Psoas muscle (tissue), 7 donors: ENCODE measurements at regions not wholly inside any gene's neighbourhood (a gene's known extent, or its start where the extent isn't known, plus 50 kb on each side); places are given as distances from the start of the nearest gene placed in this dataset.

Experiments used
- ATAC-seq, 4 donors: fragments of 200-7000 bp; cut with Tn5 transposase; one replicate each; pipeline ENCODE4 v1.9.1; 2020; ENCODE audit warnings: moderate library complexity in 3 of 4, mild to moderate bottlenecking in 2 of 4
- DNase-seq, 2 donors: peaks; one replicate each; pipeline ENCODE4 v3.0.0-alpha.2; 2020
- H3K27ac ChIP-seq: fragments of 200-600 bp; one replicate; pipeline ENCODE4 v1.8.0; 2022
- H3K27me3 ChIP-seq, 3 donors: fragments of 200-600 bp in 1 of 3; one replicate each; pipeline versions ENCODE4 v1.6.1 to v1.8.0; 2013 to 2022; ENCODE audit warnings: low read length in 2 of 3, mild to moderate bottlenecking in 2 of 3, moderate library complexity in 1 of 3; ENCODE audit not compliant: insufficient read depth in 3 of 3
- H3K36me3 ChIP-seq, 2 donors: fragments of 200-600 bp in 1 of 2; one replicate each; pipeline versions ENCODE4 v1.6.1 to v1.8.0; 2013 to 2022; ENCODE audit warnings: low read depth in 1 of 2, mild to moderate bottlenecking in 1 of 2, moderate library complexity in 1 of 2; ENCODE audit not compliant: insufficient read depth in 1 of 2
- H3K4me1 ChIP-seq: fragments of 200-600 bp; one replicate; pipeline ENCODE4 v1.8.0; 2022
- H3K4me3 ChIP-seq: fragments of 200-600 bp; one replicate; pipeline ENCODE4 v1.8.0; 2022; ENCODE audit warnings: mild to moderate bottlenecking
- H3K9me3 ChIP-seq: fragments of 200-600 bp; one replicate; pipeline ENCODE4 v1.8.0; 2022
- CTCF ChIP-seq: fragments of 200-600 bp; IDR thresholded peaks from one replicate; pipeline ENCODE4 v1.8.0; 2022; ENCODE audit warnings: antibody characterized with exemption
- whole genome bisulfite sequencing, 3 donors: extraction: QIAGEN DNeasy Blood & Tissue Kit; methylation state at CpG; one replicate each; pipeline versions ENCODE4 v1.1.6 to v1.1.7; 2013; 5-methylcytosine and 5-hydroxymethylcytosine counted together
- intact Hi-C, 2 donors: fragments of 100-400 bp; cut with DNase I; formaldehyde crosslinking; loops; one replicate each; pipeline versions ENCODE4 v1.11.0 to v1.14.2; 2022
- donor health status: healthy with polysubstance abuse.
- donor health status: DM: no; HTN: no; CAD: no; lungs with moderate emphysema.
- donor health status: Bipolar disorder and iron deficiency.
- donor health status: healthy.
- donor health status: DM: yes; HTN: yes; CAD: no.
- donor health status: DM: no; HTN: no; CAD: no.
- donor health status: DM: yes; HTN: yes; CAD: no.

GRCh38 chr13:31444266-31444856 is 244.6 kb downstream of the B3GLCT start:
- no peak for TF ChIP-seq CTCF
- peak; percentile 19 to 59 for DNase-seq
- no peak overlapping the region for H3K4me3 ChIP-seq
- H3K36me3 ChIP-seq: no peaks in the 10 kb centered on the region
- H3K4me1 ChIP-seq: no peaks in the 10 kb centered on the region
- ATAC-seq: peak in 2 of 4 donors; percentile 30 to 57
- intact Hi-C loops: no loop called here
- H3K9me3 ChIP-seq: no peaks in the 10 kb centered on the region
- 15 to 16% (median 15%) methylated on average over 3 of the region's 3 CpGs for WGBS, 3 donors
- peaks cover 0 to 1% (median 0%) of the 10 kb centered on the region in 3 donors for H3K27me3 ChIP-seq
- H3K27ac ChIP-seq: no peak overlapping the region

DNA sequence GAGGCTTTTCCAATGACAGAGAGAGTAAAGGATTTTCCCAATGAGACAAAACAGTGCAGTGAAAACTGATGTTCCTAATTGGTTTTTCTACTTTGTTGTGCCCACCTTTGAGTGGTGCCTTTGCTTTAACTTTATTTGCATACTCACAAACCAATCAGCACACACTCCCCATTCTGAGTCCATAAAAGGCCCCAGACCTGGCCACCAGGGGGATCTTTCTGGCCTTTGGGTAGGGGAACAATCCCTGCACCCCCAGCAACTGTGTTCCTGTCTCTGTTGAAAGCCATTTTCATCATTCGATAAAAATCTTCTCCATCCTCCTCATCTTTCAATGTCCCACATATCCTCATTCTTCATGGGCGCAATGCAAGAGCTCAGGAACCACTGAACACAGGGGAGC is 252.8 kb downstream of the B3GLCT start:
- H3K27ac ChIP-seq: no peak overlapping the region
- ATAC-seq (no peak), DNase-seq (no peak)
- 91 to 98% (median 97%) methylated on average over 2 of the region's 2 CpGs for WGBS, 3 donors
- no peaks in the 10 kb centered on the region for H3K36me3 ChIP-seq
- H3K4me1 ChIP-seq: no peaks in the 10 kb centered on the region
- TF ChIP-seq CTCF: no peak
- H3K27me3 ChIP-seq: peaks cover 0 to 3% (median 0%) of the 10 kb centered on the region in 3 donors
- intact Hi-C loops: no loop called here
- H3K4me3 ChIP-seq: no peak overlapping the region
- no peaks in the 10 kb centered on the region for H3K9me3 ChIP-seq

DNA sequence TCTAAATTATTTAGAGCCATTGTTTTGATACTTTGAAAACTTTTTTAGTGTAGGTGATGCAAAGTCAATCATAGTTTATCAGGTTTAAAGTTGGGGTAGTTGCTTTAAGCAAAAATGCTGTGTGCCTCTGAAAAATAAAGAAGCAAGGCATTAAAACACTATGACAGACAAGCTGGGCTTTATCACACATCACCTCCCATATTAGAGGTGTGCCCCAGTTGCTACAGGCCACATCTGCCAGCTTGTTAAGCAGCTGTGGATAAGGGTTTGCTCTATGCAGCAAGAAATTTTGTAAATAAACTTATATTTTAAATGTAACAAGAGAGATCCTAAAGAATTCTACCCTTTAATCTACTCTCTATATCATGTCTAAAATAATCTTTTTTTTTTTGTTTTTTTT is 255.8 kb downstream of the B3GLCT start:
- Histone ChIP-seq H3K4me3 (no peak overlapping the region), H3K27me3 (peaks cover 0 to 3% (median 0%) of the 10 kb centered on the region in 3 donors), H3K27ac (no peak overlapping the region), H3K36me3 (no peaks in the 10 kb centered on the region), H3K9me3 (peaks cover 6% of the 10 kb centered on the region), H3K4me1 (no peaks in the 10 kb centered on the region)
- TF ChIP-seq CTCF: no peak
- DNase-seq: no peak
- no peak for ATAC-seq
- intact Hi-C loops: no loop called here

- intact Hi-C loops: no loop called here
- DNase-seq (no peak), ATAC-seq (no peak)
- Histone ChIP-seq H3K4me3 (no peak overlapping the region), H3K27me3 (peaks cover 0 to 2% (median 0%) of the 10 kb centered on the region in 3 donors), H3K9me3 (peaks cover 6% of the 10 kb centered on the region), H3K4me1 (no peaks in the 10 kb centered on the region), H3K27ac (no peak overlapping the region), H3K36me3 (no peaks in the 10 kb centered on the region)
- TF ChIP-seq CTCF: no peak
Measured at GRCh38 chr13:31456056-31456455, 256.3 kb downstream of the B3GLCT start.

GRCh38 chr13:31460061-31460460 is 260.3 kb downstream of the B3GLCT start:
- Histone ChIP-seq H3K27me3 (no peaks in the 10 kb centered on the region), H3K27ac (no peak overlapping the region), H3K4me3 (no peak overlapping the region), H3K36me3 (no peaks in the 10 kb centered on the region), H3K9me3 (peaks cover 6% of the 10 kb centered on the region), H3K4me1 (no peaks in the 10 kb centered on the region)
- intact Hi-C loops: no loop called here
- ATAC-seq (no peak), DNase-seq (no peak)
- WGBS, 3 donors: 80 to 86% (median 80%) methylated on average over 3 of the region's 3 CpGs
- TF ChIP-seq CTCF: no peak
